ENCODE measurements at regions not wholly inside any gene's neighbourhood (a gene's known extent, or its start where the extent isn't known, plus 50 kb on each side); places are given as distances from the start of the nearest gene placed in this dataset.
A peak's percentile ranks its signal among the peaks of the same experiment; 100 is the strongest.

DNA sequence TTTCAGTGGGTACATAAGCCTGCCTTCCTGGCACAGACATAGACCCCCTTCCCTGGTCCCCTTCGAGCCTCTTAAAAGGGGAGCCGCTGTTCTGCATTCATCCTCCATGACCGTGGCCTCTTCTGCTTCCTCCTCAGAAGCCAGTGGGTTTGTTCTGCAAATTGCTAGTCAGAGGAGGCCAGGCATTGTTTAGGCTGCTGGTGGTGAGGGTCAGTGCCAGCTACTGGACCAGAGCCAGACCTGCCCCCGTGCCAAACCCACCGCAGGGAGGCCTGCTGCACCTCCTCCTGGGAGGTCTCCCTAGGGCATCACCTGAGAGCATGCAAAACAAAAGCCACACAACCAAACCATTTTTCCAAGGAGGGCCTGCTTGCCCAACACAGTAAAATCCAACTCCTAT is 178.4 kb downstream of the MIS18A start:
- no peak overlapping the region for H3K4me3 ChIP-seq (ENCODE audit: low read depth, low read length)
- TF ChIP-seq, protein P1, sequence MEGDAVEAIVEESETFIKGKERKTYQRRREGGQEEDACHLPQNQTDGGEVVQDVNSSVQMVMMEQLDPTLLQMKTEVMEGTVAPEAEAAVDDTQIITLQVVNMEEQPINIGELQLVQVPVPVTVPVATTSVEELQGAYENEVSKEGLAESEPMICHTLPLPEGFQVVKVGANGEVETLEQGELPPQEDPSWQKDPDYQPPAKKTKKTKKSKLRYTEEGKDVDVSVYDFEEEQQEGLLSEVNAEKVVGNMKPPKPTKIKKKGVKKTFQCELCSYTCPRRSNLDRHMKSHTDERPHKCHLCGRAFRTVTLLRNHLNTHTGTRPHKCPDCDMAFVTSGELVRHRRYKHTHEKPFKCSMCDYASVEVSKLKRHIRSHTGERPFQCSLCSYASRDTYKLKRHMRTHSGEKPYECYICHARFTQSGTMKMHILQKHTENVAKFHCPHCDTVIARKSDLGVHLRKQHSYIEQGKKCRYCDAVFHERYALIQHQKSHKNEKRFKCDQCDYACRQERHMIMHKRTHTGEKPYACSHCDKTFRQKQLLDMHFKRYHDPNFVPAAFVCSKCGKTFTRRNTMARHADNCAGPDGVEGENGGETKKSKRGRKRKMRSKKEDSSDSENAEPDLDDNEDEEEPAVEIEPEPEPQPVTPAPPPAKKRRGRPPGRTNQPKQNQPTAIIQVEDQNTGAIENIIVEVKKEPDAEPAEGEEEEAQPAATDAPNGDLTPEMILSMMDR (IDR thresholded peaks at IDR 0.05; ENCODE audit: borderline replicate concordance, insufficient read depth, low read depth, low read length), result no peak

DNA sequence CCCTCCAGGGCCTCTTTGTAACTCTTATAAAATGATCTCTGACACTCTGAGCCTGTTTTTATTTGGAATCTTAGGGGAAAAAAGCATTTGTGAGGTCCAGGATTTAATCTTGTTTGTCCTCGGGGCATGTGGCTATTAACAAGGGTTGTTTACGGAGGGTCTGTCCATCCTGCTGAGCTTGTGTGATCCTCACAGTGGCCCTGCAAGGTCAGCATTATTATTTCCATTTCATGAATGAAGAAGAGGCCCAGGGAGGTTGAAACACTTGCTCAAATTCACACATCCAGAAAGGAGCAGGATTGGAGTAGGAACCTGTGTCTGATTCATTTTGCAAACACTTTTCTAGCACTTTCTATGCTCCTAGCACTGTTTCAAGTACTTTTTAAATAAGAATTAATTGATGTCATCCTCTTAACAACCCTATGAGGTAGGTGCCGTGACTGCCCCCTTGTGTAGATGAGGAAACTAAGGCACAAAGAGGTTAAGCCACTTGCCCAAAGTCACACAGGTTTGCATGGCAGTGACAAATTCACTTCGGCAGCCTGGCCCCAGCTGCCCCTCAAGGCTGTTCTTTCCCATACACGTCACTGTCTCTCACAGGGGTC is 178.9 kb downstream of the MIS18A start:
- no peak overlapping the region for H3K4me3 ChIP-seq (ENCODE audit: low read depth, low read length)
- TF ChIP-seq, protein P1 (IDR thresholded peaks at IDR 0.05; ENCODE audit: borderline replicate concordance, insufficient read depth, low read depth, low read length), result no peak

DNA sequence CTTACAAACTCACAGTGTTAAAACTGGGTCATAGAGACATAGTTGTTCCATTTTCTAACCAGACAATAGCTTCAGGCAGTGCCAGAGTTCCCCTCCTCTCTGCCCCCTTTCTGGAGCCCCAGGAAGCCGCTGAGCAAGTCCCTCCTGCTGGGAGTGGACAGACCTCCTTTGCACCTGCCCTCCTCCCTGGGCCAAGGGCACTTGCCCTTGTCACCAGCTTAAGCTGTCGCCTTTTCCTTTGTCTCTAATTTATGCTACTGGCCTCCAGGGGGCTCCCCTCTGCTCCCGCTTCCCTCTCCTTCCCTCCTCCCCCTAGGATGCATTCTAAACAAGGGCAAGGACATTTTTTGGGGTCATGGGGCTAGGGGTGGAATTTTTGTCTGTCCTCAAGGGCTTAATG is 182.4 kb downstream of the MIS18A start:
- TF ChIP-seq, protein P1 (IDR thresholded peaks at IDR 0.05; ENCODE audit: borderline replicate concordance, insufficient read depth, low read depth, low read length), result peak; percentile 45; the same call in 1 of the 2 replicates
- no peak overlapping the region for H3K4me3 ChIP-seq (ENCODE audit: low read depth, low read length)

DNA sequence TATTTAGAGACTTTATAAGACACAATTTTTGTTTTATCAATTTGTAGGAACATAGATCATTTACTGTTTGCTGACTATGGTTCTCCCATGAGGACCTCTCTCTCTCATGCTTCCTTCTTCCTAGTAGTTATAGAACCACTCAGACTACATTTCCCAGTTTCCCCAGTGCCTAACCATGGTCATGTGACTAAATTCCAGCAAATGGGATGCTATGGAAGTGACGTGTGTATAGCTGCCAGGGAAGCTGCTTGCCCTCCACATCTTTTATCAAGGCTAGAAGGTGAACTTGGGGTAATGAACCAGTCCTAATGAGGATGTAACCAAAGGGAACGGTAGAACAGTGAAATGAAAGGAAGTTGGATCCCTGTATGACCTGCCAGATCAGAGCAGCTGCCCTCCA is 184.0 kb downstream of the MIS18A start:
- TF ChIP-seq, protein P1 (IDR thresholded peaks at IDR 0.05; ENCODE audit: borderline replicate concordance, insufficient read depth, low read depth, low read length), result no peak
- no peak overlapping the region for H3K4me3 ChIP-seq (ENCODE audit: low read depth, low read length)

DNA sequence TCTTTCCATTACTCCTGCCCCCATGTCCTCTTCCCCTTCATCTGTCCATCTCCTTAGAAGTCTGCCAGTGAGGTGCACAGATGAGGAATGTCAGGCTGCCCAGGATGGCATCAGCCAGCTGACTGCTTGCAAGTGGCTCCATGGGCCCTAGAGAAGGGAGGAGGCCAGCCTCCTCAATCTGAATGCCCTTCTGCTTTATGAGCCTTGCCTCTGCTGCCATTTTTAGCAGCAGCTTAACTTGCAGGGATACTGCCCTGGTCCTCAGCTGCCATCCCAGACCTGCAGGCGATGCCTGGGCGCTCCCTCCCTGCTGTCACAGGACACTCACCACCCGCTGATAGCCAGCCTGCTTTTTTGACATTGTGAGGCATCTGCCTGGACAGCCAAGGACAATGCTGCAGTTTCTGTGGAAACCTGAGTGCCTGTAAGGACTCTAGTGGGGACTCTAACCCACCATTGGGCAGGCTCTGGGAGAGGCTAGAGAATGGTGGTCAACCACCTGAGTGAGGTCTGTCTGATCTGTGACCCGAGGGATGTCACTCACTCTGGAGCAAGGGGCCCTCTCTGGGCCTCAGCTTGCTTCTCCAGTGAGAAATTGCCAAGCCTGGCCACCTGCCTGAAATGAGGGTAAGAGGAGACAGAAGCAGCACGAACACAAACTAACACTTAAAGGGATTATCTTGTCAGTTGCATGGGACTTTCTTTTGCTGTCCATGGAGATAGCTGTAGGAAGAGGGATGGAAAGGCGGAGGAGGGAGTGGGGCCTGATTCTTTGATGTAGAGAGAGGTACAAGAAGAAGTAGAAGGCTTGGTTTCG is 185.0 kb downstream of the MIS18A start:
- TF ChIP-seq, protein P1 (IDR thresholded peaks at IDR 0.05; ENCODE audit: borderline replicate concordance, insufficient read depth, low read depth, low read length), result no peak

DNA sequence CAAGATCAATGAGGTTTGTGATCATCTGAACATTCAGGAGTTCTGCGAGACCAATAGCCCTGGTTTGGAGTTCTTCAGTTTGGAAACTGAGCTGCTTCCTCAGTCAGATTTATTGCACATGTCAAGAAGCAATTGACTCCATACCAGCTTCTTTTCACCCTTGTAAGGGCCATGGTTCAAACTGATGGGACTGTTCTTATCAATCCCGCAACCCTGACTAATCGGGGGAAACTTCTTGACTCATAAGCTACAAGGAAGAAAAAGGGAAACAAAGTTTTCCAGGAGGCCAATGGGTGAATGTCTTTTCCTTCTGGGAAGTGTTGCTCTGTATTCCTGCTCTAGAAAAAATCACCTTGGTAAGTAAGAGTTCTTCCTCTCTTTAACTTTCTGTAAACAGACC is 187.9 kb downstream of the MIS18A start:
- H3K4me3 ChIP-seq (ENCODE audit: low read depth, low read length), result no peak overlapping the region
- TF ChIP-seq, protein P1 (IDR thresholded peaks at IDR 0.05; ENCODE audit: borderline replicate concordance, insufficient read depth, low read depth, low read length), result no peak

More for the DNA sequence above, 185.0 kb downstream of the MIS18A start:
- no peak overlapping the region for H3K4me3 ChIP-seq (ENCODE audit: low read depth, low read length)

DNA sequence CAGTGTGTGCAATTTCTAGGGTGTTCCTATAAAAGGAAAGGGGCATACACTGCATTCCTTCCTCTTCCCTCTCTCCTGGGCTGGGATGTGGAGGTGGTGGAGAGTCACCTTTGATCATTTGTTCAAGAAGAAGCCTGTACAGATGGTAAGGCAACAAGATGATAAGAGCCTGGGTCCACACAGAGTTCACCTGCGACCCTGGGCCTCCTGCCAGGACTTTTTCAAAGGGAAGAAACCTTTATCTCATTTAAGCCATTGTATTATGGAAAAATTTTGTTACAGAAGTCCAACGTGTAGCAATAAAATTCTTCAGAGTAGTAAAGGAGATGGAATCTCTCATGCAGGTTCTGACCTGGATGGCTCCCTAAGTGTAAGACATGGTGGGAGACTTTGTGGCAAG is 189.1 kb downstream of the MIS18A start:
- no peak overlapping the region for H3K4me3 ChIP-seq (ENCODE audit: low read depth, low read length)
- TF ChIP-seq, protein P1 (IDR thresholded peaks at IDR 0.05; ENCODE audit: borderline replicate concordance, insufficient read depth, low read depth, low read length), result no peak

Data from GM12875 (cell line).